ENCODE measurements at regions not wholly inside any gene's neighbourhood (a gene's known extent, or its start where the extent isn't known, plus 50 kb on each side); places are given as distances from the start of the nearest gene placed in this dataset.

DNA sequence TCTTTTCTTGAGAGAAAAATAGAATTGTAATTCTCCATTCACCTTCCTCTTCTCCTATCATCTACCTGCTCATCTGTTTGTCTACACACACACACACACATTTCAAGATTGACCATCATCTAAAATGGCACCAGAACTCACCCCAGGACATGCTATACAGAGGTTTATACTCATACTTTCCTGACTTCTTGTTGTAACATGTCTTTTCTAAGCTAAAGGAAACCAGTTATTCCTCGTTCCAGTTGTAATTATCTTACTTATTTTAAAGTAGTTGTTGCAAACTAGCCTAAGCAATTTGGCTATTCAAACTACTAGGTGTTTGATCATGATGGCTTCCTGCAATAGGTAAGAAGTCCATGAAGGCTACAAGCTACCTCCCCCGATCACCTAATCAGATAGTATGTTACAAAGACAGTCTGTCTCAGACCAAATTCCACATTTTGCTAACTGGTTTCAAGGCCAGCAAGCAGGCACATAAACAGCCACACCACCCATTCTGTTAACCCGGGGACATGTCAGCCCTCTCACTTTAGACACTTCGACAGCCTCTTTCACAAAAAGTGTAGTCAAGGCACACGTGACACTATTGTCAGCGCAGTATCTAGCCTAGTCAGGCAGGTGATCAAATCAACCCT, 189.7 kb downstream of the SHQ1 start:
- no peaks in the 10 kb centered on the region for H3K9me3 ChIP-seq (ENCODE audit: low read depth, low read length, poor library complexity, severe bottlenecking)
- BruUV-seq (replicated peaks) = no TSS peak
- no peaks in the 10 kb centered on the region for H3K4me1 ChIP-seq (ENCODE audit: insufficient read depth, low read length, poor library complexity, severe bottlenecking)
- ChIA-PET POLR2A (ENCODE audit: low non-redundant PET) (no interaction called here), CTCF (no interaction called here)
- H3K27ac ChIP-seq (ENCODE audit: low read depth, low read length, poor library complexity, severe bottlenecking) = no peak overlapping the region
- TF ChIP-seq EZH2 (IDR thresholded peaks at IDR 0.05; ENCODE audit: borderline replicate concordance, low read depth, low read length, poor library complexity, severe bottlenecking) = no peak
- TF ChIP-seq, protein P1, sequence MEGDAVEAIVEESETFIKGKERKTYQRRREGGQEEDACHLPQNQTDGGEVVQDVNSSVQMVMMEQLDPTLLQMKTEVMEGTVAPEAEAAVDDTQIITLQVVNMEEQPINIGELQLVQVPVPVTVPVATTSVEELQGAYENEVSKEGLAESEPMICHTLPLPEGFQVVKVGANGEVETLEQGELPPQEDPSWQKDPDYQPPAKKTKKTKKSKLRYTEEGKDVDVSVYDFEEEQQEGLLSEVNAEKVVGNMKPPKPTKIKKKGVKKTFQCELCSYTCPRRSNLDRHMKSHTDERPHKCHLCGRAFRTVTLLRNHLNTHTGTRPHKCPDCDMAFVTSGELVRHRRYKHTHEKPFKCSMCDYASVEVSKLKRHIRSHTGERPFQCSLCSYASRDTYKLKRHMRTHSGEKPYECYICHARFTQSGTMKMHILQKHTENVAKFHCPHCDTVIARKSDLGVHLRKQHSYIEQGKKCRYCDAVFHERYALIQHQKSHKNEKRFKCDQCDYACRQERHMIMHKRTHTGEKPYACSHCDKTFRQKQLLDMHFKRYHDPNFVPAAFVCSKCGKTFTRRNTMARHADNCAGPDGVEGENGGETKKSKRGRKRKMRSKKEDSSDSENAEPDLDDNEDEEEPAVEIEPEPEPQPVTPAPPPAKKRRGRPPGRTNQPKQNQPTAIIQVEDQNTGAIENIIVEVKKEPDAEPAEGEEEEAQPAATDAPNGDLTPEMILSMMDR (conservative IDR thresholded peaks at IDR 0.05; ENCODE audit: low read depth, low read length) = no peak
- no peaks in the 10 kb centered on the region for H3K36me3 ChIP-seq (ENCODE audit: insufficient read depth, low read length, poor library complexity, severe bottlenecking)
- intact Hi-C loops (cut with micrococcal nuclease; ENCODE audit: unreplicated experiment) = no loop called here
- no peaks in the 10 kb centered on the region for H3K27me3 ChIP-seq (replicated peaks; ENCODE audit: insufficient read depth, low read depth, low read length, poor library complexity)
- no peak for DNase-seq (ENCODE audit: low spot score)
- no peak overlapping the region for H3K4me3 ChIP-seq (ENCODE audit: low read depth, low read length, poor library complexity, severe bottlenecking)

DNA sequence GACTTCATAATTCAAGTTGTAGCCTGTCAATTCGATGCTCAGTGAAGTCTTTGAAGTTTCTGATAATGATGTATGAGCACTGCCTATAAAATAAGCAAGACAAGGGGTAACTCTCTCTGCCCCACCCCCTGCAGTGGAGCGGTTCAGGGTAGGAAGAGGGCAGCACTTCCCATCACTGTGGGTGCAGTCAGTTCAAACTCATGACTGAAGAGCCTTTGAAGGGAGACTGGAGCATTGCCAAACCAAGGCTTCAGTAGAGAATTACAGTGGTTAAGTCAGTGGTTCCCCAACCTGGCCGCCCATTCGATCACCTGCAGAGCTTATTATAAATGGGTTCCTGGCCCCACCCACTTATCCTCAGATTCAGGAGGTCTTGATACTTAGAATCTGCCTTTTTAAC, 190.6 kb downstream of the SHQ1 start:
- no peak for TF ChIP-seq EZH2 (IDR thresholded peaks at IDR 0.05; ENCODE audit: borderline replicate concordance, low read depth, low read length, poor library complexity, severe bottlenecking)
- TF ChIP-seq, protein P1 (conservative IDR thresholded peaks at IDR 0.05; ENCODE audit: low read depth, low read length) = no peak
- H3K4me3 ChIP-seq (ENCODE audit: low read depth, low read length, poor library complexity, severe bottlenecking) = no peak overlapping the region
- ChIA-PET CTCF (no interaction called here), POLR2A (ENCODE audit: low non-redundant PET) (no interaction called here)
- no peaks in the 10 kb centered on the region for H3K36me3 ChIP-seq (ENCODE audit: insufficient read depth, low read length, poor library complexity, severe bottlenecking)
- DNase-seq (ENCODE audit: low spot score) = no peak
- H3K9me3 ChIP-seq (ENCODE audit: low read depth, low read length, poor library complexity, severe bottlenecking) = no peaks in the 10 kb centered on the region
- intact Hi-C loops (cut with micrococcal nuclease; ENCODE audit: unreplicated experiment) = no loop called here
- no TSS peak for BruUV-seq (replicated peaks)
- no peak overlapping the region for H3K27ac ChIP-seq (ENCODE audit: low read depth, low read length, poor library complexity, severe bottlenecking)
- H3K4me1 ChIP-seq (ENCODE audit: insufficient read depth, low read length, poor library complexity, severe bottlenecking) = no peaks in the 10 kb centered on the region
- H3K27me3 ChIP-seq (replicated peaks; ENCODE audit: insufficient read depth, low read depth, low read length, poor library complexity) = no peaks in the 10 kb centered on the region

DNA sequence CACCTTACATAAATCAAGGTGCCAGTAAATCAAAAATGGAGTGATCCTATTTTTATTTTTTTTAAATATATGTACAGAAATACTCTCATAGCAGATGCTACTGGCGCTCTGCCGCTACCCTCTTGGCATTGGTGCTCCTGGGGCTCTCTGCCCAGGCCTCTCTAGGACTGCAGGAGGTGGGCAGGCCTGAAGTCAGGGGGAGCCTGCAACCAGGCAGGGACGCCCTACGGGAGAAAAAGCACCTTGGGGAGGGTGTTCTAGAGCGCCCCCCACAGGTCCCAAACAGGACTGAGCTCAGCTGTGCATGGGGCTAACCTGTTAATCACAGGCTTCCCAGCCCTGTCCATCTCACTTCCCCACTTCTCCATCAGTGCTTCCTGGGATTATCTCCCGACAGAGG, 192.5 kb downstream of the SHQ1 start:
- Histone ChIP-seq H3K4me3 (ENCODE audit: low read depth, low read length, poor library complexity, severe bottlenecking) (no peak overlapping the region), H3K4me1 (ENCODE audit: insufficient read depth, low read length, poor library complexity, severe bottlenecking) (no peaks in the 10 kb centered on the region), H3K27ac (ENCODE audit: low read depth, low read length, poor library complexity, severe bottlenecking) (no peak overlapping the region), H3K36me3 (ENCODE audit: insufficient read depth, low read length, poor library complexity, severe bottlenecking) (no peaks in the 10 kb centered on the region), H3K9me3 (ENCODE audit: low read depth, low read length, poor library complexity, severe bottlenecking) (no peaks in the 10 kb centered on the region), H3K27me3 (replicated peaks; ENCODE audit: insufficient read depth, low read depth, low read length, poor library complexity) (no peaks in the 10 kb centered on the region)
- no TSS peak for BruUV-seq (replicated peaks)
- intact Hi-C loops (cut with micrococcal nuclease; ENCODE audit: unreplicated experiment) = no loop called here
- POLR2A ChIA-PET (ENCODE audit: low non-redundant PET) = no interaction called here
- no peak for DNase-seq (ENCODE audit: low spot score)
- CTCF ChIA-PET = no interaction called here
- TF ChIP-seq, protein P1 (conservative IDR thresholded peaks at IDR 0.05; ENCODE audit: low read depth, low read length) = peak; percentile 26; the same call in 1 of the 2 replicates
- TF ChIP-seq EZH2 (IDR thresholded peaks at IDR 0.05; ENCODE audit: borderline replicate concordance, low read depth, low read length, poor library complexity, severe bottlenecking) = no peak
